ENCODE measurements at regions not wholly inside any gene's neighbourhood (a gene's known extent, or its start where the extent isn't known, plus 50 kb on each side); places are given as distances from the start of the nearest gene placed in this dataset.

GRCh38 chr11:109978895-109979294, 114.3 kb upstream of the ZC3H12C start:
- DNase-seq = no peak

- no peak for DNase-seq
Measured at GRCh38 chr11:109981031-109981636, 112.1 kb upstream of the ZC3H12C start.

GRCh38 chr11:109983358-109983757, 109.8 kb upstream of the ZC3H12C start:
- DNase-seq = no peak

- DNase-seq = no peak
Measured at GRCh38 chr11:109984634-109985289, 108.4 kb upstream of the ZC3H12C start.

- DNase-seq = no peak
Measured at GRCh38 chr11:109986488-109986887, 106.7 kb upstream of the ZC3H12C start.

GRCh38 chr11:109991835-109992234, 101.4 kb upstream of the ZC3H12C start:
- DNase-seq = no peak

GRCh38 chr11:109993786-109994185, 99.4 kb upstream of the ZC3H12C start:
- DNase-seq = no peak

- DNase-seq = no peak
Measured at GRCh38 chr11:109994907-109995306, 98.3 kb upstream of the ZC3H12C start.

GRCh38 chr11:109996060-109996459, 97.1 kb upstream of the ZC3H12C start:
- no peak for DNase-seq

- DNase-seq = no peak
Measured at GRCh38 chr11:109998921-109999320, 94.3 kb upstream of the ZC3H12C start.

GRCh38 chr11:110000031-110000502, 93.1 kb upstream of the ZC3H12C start:
- DNase-seq = no peak

- no peak for DNase-seq
Measured at GRCh38 chr11:110000850-110001249, 92.3 kb upstream of the ZC3H12C start.

- no peak for DNase-seq
Measured at GRCh38 chr11:110003426-110003825, 89.8 kb upstream of the ZC3H12C start.

GRCh38 chr11:110011595-110011994, 81.6 kb upstream of the ZC3H12C start:
- DNase-seq = no peak

GRCh38 chr11:110015695-110016094, 77.5 kb upstream of the ZC3H12C start:
- DNase-seq = no peak

- no peak for DNase-seq
Measured at GRCh38 chr11:110019675-110020074, 73.5 kb upstream of the ZC3H12C start.

- DNase-seq = no peak
Measured at GRCh38 chr11:110022548-110022947, 70.6 kb upstream of the ZC3H12C start.

- DNase-seq = no peak
Measured at GRCh38 chr11:110023711-110024110, 69.5 kb upstream of the ZC3H12C start.

GRCh38 chr11:110026858-110027626, 66.2 kb upstream of the ZC3H12C start:
- DNase-seq = no peak

GRCh38 chr11:110027627-110028371, 65.4 kb upstream of the ZC3H12C start:
- no peak for DNase-seq

GRCh38 chr11:110028921-110029320, 64.3 kb upstream of the ZC3H12C start:
- no peak for DNase-seq

GRCh38 chr11:110029714-110030113, 63.5 kb upstream of the ZC3H12C start:
- DNase-seq = no peak

GRCh38 chr11:110031171-110031570, 62.0 kb upstream of the ZC3H12C start:
- no peak for DNase-seq

All from activated CD4-positive, alpha-beta T cell treated with anti-CD3 and anti-CD28 coated beads, Interleukin-2, amount 50 U/mL, for 4 hours (primary cell).